OCI-LY7 (cell line): ENCODE measurements at regions not wholly inside any gene's neighbourhood (a gene's known extent, or its start where the extent isn't known, plus 50 kb on each side); places are given as distances from the start of the nearest gene placed in this dataset.

ENCODE experiments used
- BruUV-seq: library from RNA; stranded (reverse); fragments of 400-500 nt; replicated peaks from 2 replicates; lab custom pipeline; 2021; lab: Mats Ljungman, UMichigan
- CTCF ChIA-PET: fragments of 300-600 bp; sonication (Branson Sonifier 250); formaldehyde crosslinking; loops from one replicate; lab custom pipeline; 2022; ENCODE audit warnings: antibody characterized with exemption; ENCODE audit not compliant: unreplicated experiment; lab: Charles Lee
- POLR2A ChIA-PET: fragments of 300-600 bp; sonication (Branson Sonifier 250); formaldehyde crosslinking; loops from one replicate; lab custom pipeline; 2022; ENCODE audit warnings: antibody characterized with exemption; lab: Charles Lee
- DNase-seq: peaks from one replicate; pipeline ENCODE4 v3.0.0-alpha.2; 2015; ENCODE audit warnings: low spot score
- H2AFZ ChIP-seq: fragments of 200-600 bp; sonication (generic), shearing (Covaris generic); 2 replicates; pipeline ENCODE4 v1.6.1; 2014; ENCODE audit warnings: mild to moderate bottlenecking, antibody characterized with exemption, low read length, moderate library complexity
- H3K27ac ChIP-seq: fragments of 200-600 bp; sonication (generic); 2 replicates; pipeline ENCODE4 v1.5.1; 2014; ENCODE audit warnings: mixed run types, low read depth, mild to moderate bottlenecking, moderate library complexity, low read length, inconsistent platforms; ENCODE audit not compliant: poor library complexity, severe bottlenecking
- H3K36me3 ChIP-seq: fragments of 200-600 bp; sonication (generic); 2 replicates; pipeline ENCODE4 v1.6.1; 2014; ENCODE audit warnings: mild to moderate bottlenecking, antibody characterized with exemption, low read length, moderate library complexity, mixed read lengths; ENCODE audit not compliant: insufficient read depth
- H3K4me1 ChIP-seq: fragments of 200-600 bp; sonication (generic); 2 replicates; pipeline ENCODE4 v1.5.1; 2014; ENCODE audit warnings: mild to moderate bottlenecking, low read length; ENCODE audit not compliant: insufficient read depth, poor library complexity, severe bottlenecking
- H3K4me2 ChIP-seq: fragments of 200-600 bp; sonication (generic); 2 replicates; pipeline ENCODE4 v1.6.1; 2014; ENCODE audit warnings: mild to moderate bottlenecking, low read length
- H3K4me3 ChIP-seq: fragments of 200-600 bp; sonication (generic); 2 replicates; pipeline ENCODE4 v1.5.1; 2014; ENCODE audit warnings: mild to moderate bottlenecking, low read depth, low read length; ENCODE audit not compliant: poor library complexity, severe bottlenecking
- H3K79me2 ChIP-seq: fragments of 200-600 bp; sonication (generic); 2 replicates; pipeline ENCODE4 v1.6.1; 2016; ENCODE audit warnings: low read depth, mild to moderate bottlenecking, low read length, moderate library complexity, mixed read lengths; ENCODE audit not compliant: insufficient read depth
- H3K9me2 ChIP-seq: fragments of 200-600 bp; sonication (generic); 2 replicates; pipeline ENCODE4 v1.6.1; 2016; ENCODE audit warnings: mild to moderate bottlenecking, low read length, mixed read lengths; ENCODE audit not compliant: insufficient read depth
- H3K9me3 ChIP-seq: fragments of 200-600 bp; sonication (generic); 2 replicates; pipeline ENCODE4 v1.6.1; 2014; ENCODE audit warnings: mild to moderate bottlenecking, mixed run types, low read length, mixed read lengths
- H4K20me1 ChIP-seq: fragments of 200-600 bp; sonication (generic); 2 replicates; pipeline ENCODE4 v1.6.1; 2014; ENCODE audit warnings: mild to moderate bottlenecking, antibody characterized with exemption, low read length, moderate library complexity, mixed read lengths; ENCODE audit not compliant: insufficient read depth
- EZH2phosphoT487 ChIP-seq: fragments of 200-600 bp; sonication (generic); IDR thresholded peaks from 2 replicates; pipeline ENCODE4 v1.6.1; 2018; ENCODE audit warnings: low read depth, borderline replicate concordance, mild to moderate bottlenecking, mixed run types, antibody characterized with exemption, low read length, moderate library complexity, mixed read lengths
- intact Hi-C: fragments of 100-400 bp; cut with micrococcal nuclease; formaldehyde crosslinking; loops from one replicate; pipeline ENCODE4 v1.10.0; 2022; ENCODE audit not compliant: unreplicated experiment
- TF ChIP-seq, protein P1 (sequence below): fragments of 200-600 bp; sonication (generic); conservative IDR thresholded peaks from 2 replicates; pipeline ENCODE4 v1.5.1; 2014; ENCODE audit warnings: mild to moderate bottlenecking, antibody characterized with exemption, low read length, moderate library complexity, mixed read lengths

DNA sequence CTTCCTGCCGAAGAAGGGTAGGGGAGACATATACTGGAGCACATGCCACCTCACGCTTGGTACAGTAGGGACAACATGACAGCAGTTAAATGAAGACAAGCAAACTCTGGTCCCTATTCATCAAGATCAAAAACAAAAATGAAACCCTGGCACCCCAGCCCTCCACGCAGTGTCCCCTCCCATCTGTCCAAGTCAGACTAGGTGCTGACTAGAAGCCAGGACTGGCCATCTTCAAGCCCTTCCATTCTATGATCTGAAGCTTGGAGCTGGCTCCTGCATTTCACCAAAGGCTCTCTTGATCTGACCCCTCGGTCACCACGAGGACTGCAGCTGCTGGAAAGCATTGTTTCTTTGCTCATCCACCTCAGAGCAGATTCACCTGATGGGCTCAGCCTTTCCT, 158.9 kb upstream of the GGTLC1 start:
- intact Hi-C loops, result no loop called here
- no TSS peak for BruUV-seq
- Histone ChIP-seq H3K4me2 (no peak overlapping the region), H3K79me2 (no peaks in the 10 kb centered on the region), H3K9me3 (no peaks in the 10 kb centered on the region), H3K4me1 (no peaks in the 10 kb centered on the region), H3K4me3 (no peak overlapping the region), H3K9me2 (no peaks in the 10 kb centered on the region), H2AFZ (no peak overlapping the region), H3K36me3 (no peaks in the 10 kb centered on the region), H3K27ac (no peak overlapping the region), H4K20me1 (no peaks in the 10 kb centered on the region)
- ChIA-PET CTCF (no interaction called here), POLR2A (no interaction called here)
- no peak for DNase-seq
- TF ChIP-seq EZH2phosphoT487, result no peak
- TF ChIP-seq, protein P1, sequence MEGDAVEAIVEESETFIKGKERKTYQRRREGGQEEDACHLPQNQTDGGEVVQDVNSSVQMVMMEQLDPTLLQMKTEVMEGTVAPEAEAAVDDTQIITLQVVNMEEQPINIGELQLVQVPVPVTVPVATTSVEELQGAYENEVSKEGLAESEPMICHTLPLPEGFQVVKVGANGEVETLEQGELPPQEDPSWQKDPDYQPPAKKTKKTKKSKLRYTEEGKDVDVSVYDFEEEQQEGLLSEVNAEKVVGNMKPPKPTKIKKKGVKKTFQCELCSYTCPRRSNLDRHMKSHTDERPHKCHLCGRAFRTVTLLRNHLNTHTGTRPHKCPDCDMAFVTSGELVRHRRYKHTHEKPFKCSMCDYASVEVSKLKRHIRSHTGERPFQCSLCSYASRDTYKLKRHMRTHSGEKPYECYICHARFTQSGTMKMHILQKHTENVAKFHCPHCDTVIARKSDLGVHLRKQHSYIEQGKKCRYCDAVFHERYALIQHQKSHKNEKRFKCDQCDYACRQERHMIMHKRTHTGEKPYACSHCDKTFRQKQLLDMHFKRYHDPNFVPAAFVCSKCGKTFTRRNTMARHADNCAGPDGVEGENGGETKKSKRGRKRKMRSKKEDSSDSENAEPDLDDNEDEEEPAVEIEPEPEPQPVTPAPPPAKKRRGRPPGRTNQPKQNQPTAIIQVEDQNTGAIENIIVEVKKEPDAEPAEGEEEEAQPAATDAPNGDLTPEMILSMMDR, result no peak

DNA sequence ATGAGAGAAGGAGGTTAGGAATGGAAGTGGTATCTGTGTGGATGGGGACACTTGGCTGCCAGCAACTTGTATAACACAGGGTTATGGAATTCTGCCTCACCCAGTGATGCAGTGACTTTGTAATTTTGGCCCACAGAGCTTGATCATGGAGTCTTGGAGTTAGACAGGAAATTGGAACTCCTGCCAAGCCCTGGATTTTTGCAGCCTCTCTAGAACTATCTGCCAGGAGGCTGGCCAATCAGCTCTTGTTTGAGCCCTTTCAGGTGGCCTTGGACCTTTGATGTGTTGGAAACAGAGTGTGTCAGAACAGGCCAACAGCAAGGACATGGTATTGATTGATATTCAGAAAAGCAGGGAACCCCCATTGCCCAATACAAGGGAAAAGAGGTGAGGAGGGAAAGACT, 157.7 kb upstream of the GGTLC1 start:
- ChIA-PET CTCF (no interaction called here), POLR2A (no interaction called here)
- Histone ChIP-seq H3K4me2 (no peak overlapping the region), H3K4me1 (no peaks in the 10 kb centered on the region), H3K79me2 (no peaks in the 10 kb centered on the region), H3K27ac (no peak overlapping the region), H3K4me3 (no peak overlapping the region), H2AFZ (no peak overlapping the region), H3K9me3 (no peaks in the 10 kb centered on the region), H3K9me2 (no peaks in the 10 kb centered on the region), H3K36me3 (no peaks in the 10 kb centered on the region), H4K20me1 (no peaks in the 10 kb centered on the region)
- BruUV-seq, result no TSS peak
- TF ChIP-seq, protein P1, result no peak
- no peak for TF ChIP-seq EZH2phosphoT487
- DNase-seq, result no peak
- intact Hi-C loops, result no loop called here

DNA sequence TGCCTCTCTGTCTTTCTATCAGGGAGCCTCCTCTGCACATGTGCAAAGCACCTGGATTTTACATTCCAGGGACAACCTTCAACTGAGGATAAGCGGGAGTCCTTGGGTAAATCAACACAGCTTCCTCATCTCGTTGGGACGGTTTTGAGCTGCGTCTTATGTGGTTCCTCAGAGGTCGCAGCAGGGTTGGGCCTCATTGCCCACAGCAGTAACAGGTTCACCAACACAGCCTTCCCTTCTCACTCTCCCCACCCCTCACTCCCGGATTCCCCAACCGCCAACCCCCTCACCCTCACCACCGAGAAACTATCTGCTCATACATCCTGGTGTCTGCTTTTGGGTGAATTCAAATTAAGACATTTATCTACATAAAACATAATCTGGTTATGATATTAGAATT, 155.8 kb upstream of the GGTLC1 start:
- intact Hi-C loops, result no loop called here
- Histone ChIP-seq H2AFZ (no peak overlapping the region), H3K79me2 (no peaks in the 10 kb centered on the region), H3K9me3 (no peaks in the 10 kb centered on the region), H3K4me2 (no peak overlapping the region), H4K20me1 (no peaks in the 10 kb centered on the region), H3K4me3 (no peak overlapping the region), H3K4me1 (no peaks in the 10 kb centered on the region), H3K9me2 (no peaks in the 10 kb centered on the region), H3K27ac (no peak overlapping the region), H3K36me3 (no peaks in the 10 kb centered on the region)
- ChIA-PET CTCF (no interaction called here), POLR2A (no interaction called here)
- no peak for DNase-seq
- BruUV-seq, result no TSS peak
- no peak for TF ChIP-seq EZH2phosphoT487
- TF ChIP-seq, protein P1, result no peak
